ENCODE measurements at regions not wholly inside any gene's neighbourhood (a gene's known extent, or its start where the extent isn't known, plus 50 kb on each side); places are given as distances from the start of the nearest gene placed in this dataset.

GRCh38 chr15:97317163-97317562 is 643.3 kb upstream of the ARRDC4 start:
- peaks cover 1% of the 10 kb centered on the region for H3K9me3 Mint-ChIP-seq (ENCODE audit: unreplicated experiment)
- no peak for TF ChIP-seq CTCF (IDR thresholded peaks at IDR 0.05; ENCODE audit: partially characterized antibody, unreplicated experiment)
- no peak for DNase-seq
- H3K4me3 Mint-ChIP-seq (ENCODE audit: unreplicated experiment), result no peak overlapping the region
- no peaks in the 10 kb centered on the region for H3K36me3 Mint-ChIP-seq (ENCODE audit: unreplicated experiment)
- H3K27ac Mint-ChIP-seq (ENCODE audit: unreplicated experiment), result no peak overlapping the region
- H3K27me3 Mint-ChIP-seq (ENCODE audit: unreplicated experiment), result no peaks in the 10 kb centered on the region
- H3K4me1 Mint-ChIP-seq (ENCODE audit: low read depth, unreplicated experiment), result peaks cover 4% of the 10 kb centered on the region

GRCh38 chr15:97319291-97319690 is 641.2 kb upstream of the ARRDC4 start:
- peaks cover 4% of the 10 kb centered on the region for H3K4me1 Mint-ChIP-seq (ENCODE audit: low read depth, unreplicated experiment)
- no peaks in the 10 kb centered on the region for H3K36me3 Mint-ChIP-seq (ENCODE audit: unreplicated experiment)
- TF ChIP-seq CTCF (IDR thresholded peaks at IDR 0.05; ENCODE audit: partially characterized antibody, unreplicated experiment), result no peak
- no peak overlapping the region for H3K27ac Mint-ChIP-seq (ENCODE audit: unreplicated experiment)
- H3K4me3 Mint-ChIP-seq (ENCODE audit: unreplicated experiment), result no peak overlapping the region
- no peak for DNase-seq
- H3K9me3 Mint-ChIP-seq (ENCODE audit: unreplicated experiment), result peaks cover 1% of the 10 kb centered on the region
- no peaks in the 10 kb centered on the region for H3K27me3 Mint-ChIP-seq (ENCODE audit: unreplicated experiment)

- H3K36me3 Mint-ChIP-seq (ENCODE audit: unreplicated experiment), result no peaks in the 10 kb centered on the region
- H3K4me3 Mint-ChIP-seq (ENCODE audit: unreplicated experiment), result no peak overlapping the region
- H3K9me3 Mint-ChIP-seq (ENCODE audit: unreplicated experiment), result no peaks in the 10 kb centered on the region
- no peak for TF ChIP-seq CTCF (IDR thresholded peaks at IDR 0.05; ENCODE audit: partially characterized antibody, unreplicated experiment)
- no peaks in the 10 kb centered on the region for H3K27me3 Mint-ChIP-seq (ENCODE audit: unreplicated experiment)
- peaks cover 10% of the 10 kb centered on the region for H3K4me1 Mint-ChIP-seq (ENCODE audit: low read depth, unreplicated experiment)
- no peak for DNase-seq
- no peak overlapping the region for H3K27ac Mint-ChIP-seq (ENCODE audit: unreplicated experiment)
Observed at GRCh38 chr15:97346221-97346620, 614.3 kb upstream of the ARRDC4 start.

- Mint-ChIP-seq H3K4me1 (ENCODE audit: low read depth, unreplicated experiment) (peaks cover 10% of the 10 kb centered on the region), H3K9me3 (ENCODE audit: unreplicated experiment) (no peaks in the 10 kb centered on the region), H3K27ac (ENCODE audit: unreplicated experiment) (no peak overlapping the region)
Observed at GRCh38 chr15:97350813-97351212, 609.7 kb upstream of the ARRDC4 start.

GRCh38 chr15:97383516-97383915 is 577.0 kb upstream of the ARRDC4 start:
- Mint-ChIP-seq H3K9me3 (ENCODE audit: unreplicated experiment) (peaks cover 8% of the 10 kb centered on the region), H3K27ac (ENCODE audit: unreplicated experiment) (peak overlapping the region; percentile 85), H3K4me1 (ENCODE audit: low read depth, unreplicated experiment) (peaks cover 19% of the 10 kb centered on the region), H3K36me3 (ENCODE audit: unreplicated experiment) (no peaks in the 10 kb centered on the region), H3K4me3 (ENCODE audit: unreplicated experiment) (no peak overlapping the region), H3K27me3 (ENCODE audit: unreplicated experiment) (peaks cover 8% of the 10 kb centered on the region)
- no peak for TF ChIP-seq CTCF (IDR thresholded peaks at IDR 0.05; ENCODE audit: partially characterized antibody, unreplicated experiment)
- DNase-seq, result no peak

More at GRCh38 chr15:97350813-97351212, 609.7 kb upstream of the ARRDC4 start:
- Mint-ChIP-seq H3K36me3 (ENCODE audit: unreplicated experiment) (no peaks in the 10 kb centered on the region), H3K27me3 (ENCODE audit: unreplicated experiment) (no peaks in the 10 kb centered on the region), H3K4me3 (ENCODE audit: unreplicated experiment) (no peak overlapping the region)
- no peak for DNase-seq
- TF ChIP-seq CTCF (IDR thresholded peaks at IDR 0.05; ENCODE audit: partially characterized antibody, unreplicated experiment), result no peak

Measured in glutamatergic neuron (in vitro differentiated cells).